ENCODE measurements at regions not wholly inside any gene's neighbourhood (a gene's known extent, or its start where the extent isn't known, plus 50 kb on each side); places are given as distances from the start of the nearest gene placed in this dataset.

DNA sequence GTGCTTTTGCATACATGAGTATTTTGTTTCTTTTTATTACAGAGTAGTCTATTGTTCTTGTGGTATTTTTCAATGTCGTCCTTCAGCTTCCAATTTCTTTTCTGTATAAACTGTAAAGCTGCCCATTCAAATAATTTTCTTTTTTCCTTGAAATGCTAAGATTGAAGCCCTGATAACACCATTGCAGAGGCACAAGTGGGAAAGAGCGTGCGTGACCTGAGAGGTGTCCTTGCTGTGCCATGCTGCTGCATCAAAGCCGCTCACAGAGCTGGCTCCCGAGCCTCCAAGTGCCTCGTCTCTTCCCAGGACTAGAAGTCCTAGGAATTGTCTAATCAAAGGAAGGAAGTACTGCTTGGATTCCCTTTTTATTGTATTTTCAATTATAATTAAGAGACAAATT is 101.9 kb upstream of the PFN2 start:
- DNase-seq: no peak
- H3K9me3 Mint-ChIP-seq: peaks cover 10% of the 10 kb centered on the region
- ATAC-seq: no peak

DNA sequence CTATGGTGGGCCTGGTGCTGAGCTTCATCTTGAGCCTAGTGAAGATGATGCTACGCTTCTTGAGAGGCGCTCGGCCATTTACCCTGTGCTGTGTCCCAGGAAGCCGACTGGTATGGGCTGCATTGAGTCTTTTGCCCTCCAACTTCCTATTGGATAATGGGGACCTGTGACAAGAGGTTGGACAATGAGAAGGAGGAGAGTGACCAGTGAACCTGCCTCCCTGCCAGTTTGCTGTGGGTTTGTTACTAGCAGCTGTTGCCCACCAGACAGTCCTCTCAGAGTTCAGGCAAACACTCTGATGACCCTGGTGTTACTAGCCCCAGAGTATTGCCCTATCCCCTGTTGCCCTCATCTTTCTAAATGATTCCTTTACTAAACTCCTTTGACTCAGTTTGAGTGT is 99.6 kb upstream of the PFN2 start:
- Mint-ChIP-seq H3K27ac (no peak overlapping the region), H3K4me1 (no peaks in the 10 kb centered on the region), H3K27me3 (peaks cover 22% of the 10 kb centered on the region), H3K9me3 (no peaks in the 10 kb centered on the region), H3K4me3 (no peak overlapping the region), H3K36me3 (ENCODE audit: low read depth) (no peaks in the 10 kb centered on the region)
- DNase-seq (no peak), ATAC-seq (no peak)

More for the DNA sequence above, 101.9 kb upstream of the PFN2 start:
- peaks cover 3% of the 10 kb centered on the region for H3K4me1 Mint-ChIP-seq
- H3K4me3 Mint-ChIP-seq: no peak overlapping the region
- H3K36me3 Mint-ChIP-seq (ENCODE audit: low read depth): no peaks in the 10 kb centered on the region
- no peak overlapping the region for H3K27ac Mint-ChIP-seq
- peaks cover 14% of the 10 kb centered on the region for H3K27me3 Mint-ChIP-seq

DNA sequence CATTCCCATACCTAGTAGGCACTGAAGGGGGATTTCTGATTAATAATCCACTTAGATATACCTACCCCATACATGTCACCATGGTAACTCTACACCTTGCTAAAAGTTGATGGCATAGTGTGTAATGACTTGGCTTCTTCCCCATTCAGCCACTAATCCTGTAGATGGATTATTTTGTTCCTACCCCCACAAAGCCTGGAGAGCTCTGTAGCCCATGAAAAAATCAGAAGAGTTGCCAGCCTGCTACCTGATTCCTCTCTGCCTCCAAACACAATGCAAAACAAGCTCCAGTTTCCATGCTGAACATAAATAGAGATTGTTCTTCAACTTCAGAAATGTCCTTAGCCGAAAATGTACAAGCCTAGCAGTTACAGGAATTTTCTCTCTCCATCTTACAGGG is 98.9 kb upstream of the PFN2 start:
- H3K4me1 Mint-ChIP-seq: no peaks in the 10 kb centered on the region
- H3K27ac Mint-ChIP-seq: no peak overlapping the region
- peaks cover 26% of the 10 kb centered on the region for H3K27me3 Mint-ChIP-seq
- no peaks in the 10 kb centered on the region for H3K9me3 Mint-ChIP-seq
- H3K36me3 Mint-ChIP-seq (ENCODE audit: low read depth): no peaks in the 10 kb centered on the region
- no peak overlapping the region for H3K4me3 Mint-ChIP-seq
- DNase-seq (no peak), ATAC-seq (no peak)

DNA sequence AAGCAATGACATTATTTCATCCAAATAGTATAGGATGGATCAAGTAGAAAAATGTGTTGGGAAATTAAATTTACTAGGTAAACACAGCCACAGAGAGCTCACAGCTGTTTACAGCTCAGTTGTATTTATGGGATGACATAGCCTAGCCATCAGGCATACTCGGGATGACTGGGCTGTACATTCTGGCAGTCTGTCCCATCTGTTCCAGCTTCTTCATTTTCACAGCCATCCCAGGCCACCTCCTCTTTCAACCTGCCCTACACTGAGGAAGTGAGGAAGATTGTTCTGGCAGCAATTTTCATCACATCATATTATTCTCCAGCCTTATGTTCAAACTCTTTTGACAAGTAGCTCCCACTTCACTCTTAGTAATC is 98.4 kb upstream of the PFN2 start:
- no peak overlapping the region for H3K27ac Mint-ChIP-seq
- no peaks in the 10 kb centered on the region for H3K4me1 Mint-ChIP-seq
- H3K27me3 Mint-ChIP-seq: peaks cover 26% of the 10 kb centered on the region
- DNase-seq (no peak), ATAC-seq (no peak)
- no peaks in the 10 kb centered on the region for H3K9me3 Mint-ChIP-seq
- no peaks in the 10 kb centered on the region for H3K36me3 Mint-ChIP-seq (ENCODE audit: low read depth)
- H3K4me3 Mint-ChIP-seq: no peak overlapping the region

DNA sequence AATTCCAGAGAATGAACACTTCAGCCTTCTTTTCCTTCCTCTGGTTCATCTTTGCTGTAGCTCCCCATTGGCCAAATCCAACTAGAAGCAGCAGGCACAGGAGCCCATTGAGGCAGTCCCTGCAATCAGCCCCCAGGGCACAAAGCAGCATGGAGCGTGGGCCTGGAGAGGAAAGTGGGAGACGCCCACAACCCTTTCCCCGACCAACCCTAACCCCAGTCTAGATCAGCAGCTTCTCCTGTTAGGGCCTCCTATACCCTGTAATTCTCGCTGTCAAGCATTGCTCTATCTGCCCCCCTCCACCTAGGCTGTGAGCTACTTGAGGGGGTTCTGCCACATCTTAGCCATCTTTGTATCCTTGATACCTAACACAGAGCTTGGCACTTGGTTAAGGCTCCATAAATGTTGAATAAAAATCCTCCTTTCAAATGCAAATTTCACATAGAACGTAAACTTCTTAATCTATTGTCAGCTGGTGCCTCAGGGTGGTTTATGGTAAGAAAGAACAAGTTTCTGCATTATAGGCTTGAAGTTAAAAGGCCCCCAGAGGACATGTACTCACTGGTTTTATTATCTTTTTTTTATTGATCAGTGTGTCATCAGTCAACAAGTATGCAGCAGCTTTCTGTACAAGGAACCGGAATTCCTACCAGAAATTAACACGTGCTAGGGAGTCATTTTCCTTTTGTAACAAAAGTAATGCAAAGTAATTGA is 97.9 kb upstream of the PFN2 start:
- Mint-ChIP-seq H3K27me3 (peaks cover 26% of the 10 kb centered on the region), H3K4me3 (no peak overlapping the region), H3K9me3 (no peaks in the 10 kb centered on the region), H3K36me3 (ENCODE audit: low read depth) (no peaks in the 10 kb centered on the region), H3K27ac (no peak overlapping the region), H3K4me1 (no peaks in the 10 kb centered on the region)
- DNase-seq (no peak), ATAC-seq (no peak)

DNA sequence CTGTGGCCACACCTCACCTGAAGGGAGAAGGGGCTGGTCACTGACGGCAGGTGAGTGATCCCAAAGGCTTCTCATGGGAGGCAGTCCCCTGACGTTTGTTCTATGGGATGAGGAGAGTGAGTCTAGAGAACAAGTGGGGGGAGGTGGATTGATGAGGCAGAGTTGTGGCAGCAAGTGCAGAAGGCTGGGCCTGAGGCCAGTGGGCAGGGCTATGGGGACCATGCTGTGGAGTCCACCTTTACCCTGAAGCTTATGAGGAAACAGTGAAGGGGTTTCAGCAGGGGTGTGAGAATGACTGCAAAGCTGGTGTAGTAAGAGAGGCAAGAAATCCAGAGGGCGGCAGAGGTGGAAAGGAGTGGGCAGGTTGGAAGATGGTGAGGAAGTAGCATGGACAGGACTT is 96.9 kb upstream of the PFN2 start:
- no peak for ATAC-seq
- H3K4me1 Mint-ChIP-seq: no peaks in the 10 kb centered on the region
- peaks cover 26% of the 10 kb centered on the region for H3K27me3 Mint-ChIP-seq
- no peaks in the 10 kb centered on the region for H3K36me3 Mint-ChIP-seq (ENCODE audit: low read depth)
- no peak overlapping the region for H3K27ac Mint-ChIP-seq
- H3K9me3 Mint-ChIP-seq: no peaks in the 10 kb centered on the region
- H3K4me3 Mint-ChIP-seq: no peak overlapping the region
- no peak for DNase-seq

DNA sequence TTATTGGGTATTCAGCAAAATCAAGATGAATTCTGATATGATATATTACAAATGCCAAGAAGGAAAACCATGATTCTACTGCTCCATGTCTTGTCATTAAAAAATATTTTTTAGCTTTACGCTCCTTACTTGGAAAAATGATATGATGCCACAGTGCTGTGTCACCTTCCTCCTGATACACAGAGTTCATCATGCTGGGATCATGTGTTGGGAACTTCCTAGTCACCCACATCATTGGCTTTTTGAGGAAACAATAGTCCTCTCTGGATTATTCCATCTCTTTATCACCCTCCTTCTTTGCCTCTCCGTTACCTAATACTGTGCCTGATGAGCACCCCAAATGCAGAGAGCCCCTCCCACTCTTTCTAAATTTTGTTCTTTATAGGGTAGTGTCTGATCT is 94.3 kb upstream of the PFN2 start:
- no peak overlapping the region for H3K27ac Mint-ChIP-seq
- DNase-seq (no peak), ATAC-seq (no peak)
- no peaks in the 10 kb centered on the region for H3K9me3 Mint-ChIP-seq
- no peaks in the 10 kb centered on the region for H3K4me1 Mint-ChIP-seq
- no peaks in the 10 kb centered on the region for H3K36me3 Mint-ChIP-seq (ENCODE audit: low read depth)
- H3K4me3 Mint-ChIP-seq: no peak overlapping the region
- H3K27me3 Mint-ChIP-seq: peaks cover 19% of the 10 kb centered on the region

DNA sequence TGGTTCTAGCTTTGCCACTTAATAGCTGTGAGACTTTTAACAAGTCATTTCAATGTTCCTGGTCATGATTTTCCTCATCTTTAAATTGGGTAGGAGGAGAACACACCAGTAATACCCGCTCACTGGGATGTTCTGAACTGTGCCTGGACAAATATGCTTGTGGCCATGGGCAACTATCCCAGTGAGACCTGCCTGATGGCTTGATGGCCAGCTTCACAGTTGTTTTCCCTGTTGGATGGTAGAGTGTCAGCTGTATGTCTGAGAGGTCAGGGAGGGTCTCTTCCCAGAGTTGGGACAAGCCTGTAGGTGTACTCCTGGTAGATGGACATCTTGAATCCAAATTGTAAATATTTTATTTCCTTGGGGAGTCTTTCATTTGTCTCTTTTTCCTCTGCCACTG is 92.5 kb upstream of the PFN2 start:
- H3K4me3 Mint-ChIP-seq: no peak overlapping the region
- peaks cover 15% of the 10 kb centered on the region for H3K27me3 Mint-ChIP-seq
- no peaks in the 10 kb centered on the region for H3K4me1 Mint-ChIP-seq
- ATAC-seq: no peak
- H3K9me3 Mint-ChIP-seq: no peaks in the 10 kb centered on the region
- H3K27ac Mint-ChIP-seq: no peak overlapping the region
- no peaks in the 10 kb centered on the region for H3K36me3 Mint-ChIP-seq (ENCODE audit: low read depth)
- no peak for DNase-seq

DNA sequence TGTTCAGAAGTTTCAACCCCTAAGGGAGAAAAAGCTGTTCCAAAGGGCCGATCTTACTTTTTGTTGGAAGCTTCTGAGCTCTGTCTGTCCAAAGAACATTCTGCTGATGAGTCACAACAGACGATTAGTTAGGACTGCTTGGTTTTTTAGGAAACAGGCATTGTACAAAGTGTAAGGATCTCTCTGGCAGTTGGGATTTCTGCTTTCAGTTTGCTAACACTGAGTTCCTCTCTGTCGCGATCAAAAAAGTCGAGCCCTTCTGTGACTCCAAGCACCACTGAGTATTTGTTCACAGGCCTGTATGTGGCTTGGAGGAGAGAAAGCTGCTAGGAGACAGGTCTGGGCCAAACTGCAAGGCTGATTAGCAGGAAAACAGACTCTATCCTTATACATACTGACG is 91.8 kb upstream of the PFN2 start:
- H3K9me3 Mint-ChIP-seq: no peaks in the 10 kb centered on the region
- no peak overlapping the region for H3K4me3 Mint-ChIP-seq
- DNase-seq: no peak
- H3K27ac Mint-ChIP-seq: no peak overlapping the region
- H3K4me1 Mint-ChIP-seq: no peaks in the 10 kb centered on the region
- H3K27me3 Mint-ChIP-seq: peaks cover 11% of the 10 kb centered on the region
- no peaks in the 10 kb centered on the region for H3K36me3 Mint-ChIP-seq (ENCODE audit: low read depth)
- ATAC-seq: no peak

DNA sequence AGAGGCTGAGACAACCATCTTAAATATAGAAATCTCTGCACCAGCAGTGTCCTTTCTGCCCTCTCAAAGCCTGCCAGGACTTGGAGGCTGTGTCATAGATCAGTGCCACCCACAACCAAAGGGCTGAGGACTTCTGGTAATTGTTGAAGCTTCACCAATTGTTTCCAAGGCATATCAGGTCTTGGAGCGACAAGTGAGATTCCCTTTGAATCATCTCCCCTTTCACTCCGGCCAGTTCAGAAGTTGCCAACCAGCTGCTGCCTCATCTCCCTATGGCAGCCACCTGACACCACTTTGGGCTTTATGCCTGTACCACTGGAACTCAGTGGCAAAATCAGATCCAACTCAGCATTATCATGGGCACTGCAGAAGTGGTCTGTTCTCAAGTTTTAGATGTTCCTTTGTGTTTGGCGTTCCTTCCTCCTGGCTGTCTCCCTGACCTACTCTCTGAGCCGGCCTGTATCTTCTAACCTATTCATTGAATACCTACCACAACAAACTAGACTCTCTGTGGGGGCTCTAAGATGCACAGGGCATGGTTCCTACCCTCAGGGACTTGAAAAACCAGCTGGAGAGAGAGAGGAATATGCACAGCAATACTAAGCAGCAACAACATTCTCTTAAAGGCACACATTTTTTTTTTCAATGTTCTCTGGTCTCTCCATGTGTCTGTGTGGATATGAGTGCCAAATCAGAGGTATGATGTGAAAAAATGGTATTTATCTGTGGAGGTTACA is 90.8 kb upstream of the PFN2 start:
- H3K27me3 Mint-ChIP-seq: peaks cover 5% of the 10 kb centered on the region
- no peak overlapping the region for H3K27ac Mint-ChIP-seq
- H3K36me3 Mint-ChIP-seq (ENCODE audit: low read depth): no peaks in the 10 kb centered on the region
- no peaks in the 10 kb centered on the region for H3K4me1 Mint-ChIP-seq
- H3K4me3 Mint-ChIP-seq: no peak overlapping the region
- no peaks in the 10 kb centered on the region for H3K9me3 Mint-ChIP-seq
- ATAC-seq (no peak), DNase-seq (no peak)

DNA sequence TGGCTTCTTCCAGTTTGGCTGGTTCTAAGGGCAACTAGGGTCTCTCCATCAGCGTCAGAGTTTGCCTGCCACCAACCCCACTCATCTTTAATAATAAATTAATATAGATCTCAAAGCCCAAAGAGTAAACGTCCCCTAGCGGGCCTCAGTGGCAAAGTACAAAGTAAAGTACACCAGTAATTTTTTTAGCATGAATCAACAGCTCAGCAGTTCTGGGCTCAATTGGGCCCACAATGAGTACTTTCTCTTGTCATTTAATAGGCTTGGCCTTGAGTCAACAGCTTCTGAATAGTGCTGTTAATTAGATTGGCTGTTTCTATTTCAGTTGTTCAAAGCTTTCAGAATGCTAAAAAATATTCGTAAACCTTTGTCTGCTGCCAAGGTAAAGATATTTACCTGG is 89.0 kb upstream of the PFN2 start:
- Mint-ChIP-seq H3K4me1 (no peaks in the 10 kb centered on the region), H3K9me3 (no peaks in the 10 kb centered on the region), H3K36me3 (ENCODE audit: low read depth) (no peaks in the 10 kb centered on the region), H3K4me3 (no peak overlapping the region), H3K27me3 (peaks cover 8% of the 10 kb centered on the region), H3K27ac (no peak overlapping the region)
- no peak for ATAC-seq
- DNase-seq: no peak

DNA sequence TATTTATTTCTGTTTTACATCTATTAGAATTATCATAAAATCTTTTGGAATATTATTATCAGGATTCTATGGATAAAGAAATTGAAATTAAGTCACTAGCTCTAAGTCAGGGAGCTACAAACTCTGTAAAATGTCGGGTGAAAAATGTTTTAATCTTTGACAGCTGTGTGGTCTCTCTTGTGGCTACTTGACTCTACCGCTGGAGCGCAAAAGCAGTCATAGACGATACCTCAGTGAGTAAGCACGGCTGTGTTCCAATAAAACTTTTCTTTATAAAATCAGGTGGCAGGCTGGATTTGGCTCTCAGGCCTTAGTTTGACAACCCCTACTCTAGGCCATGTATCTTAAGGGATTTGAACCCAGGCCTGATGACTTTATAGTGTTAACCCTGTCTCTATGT is 88.5 kb upstream of the PFN2 start:
- no peaks in the 10 kb centered on the region for H3K9me3 Mint-ChIP-seq
- no peaks in the 10 kb centered on the region for H3K36me3 Mint-ChIP-seq (ENCODE audit: low read depth)
- no peak overlapping the region for H3K27ac Mint-ChIP-seq
- peaks cover 8% of the 10 kb centered on the region for H3K27me3 Mint-ChIP-seq
- H3K4me3 Mint-ChIP-seq: no peak overlapping the region
- ATAC-seq (no peak), DNase-seq (no peak)
- no peaks in the 10 kb centered on the region for H3K4me1 Mint-ChIP-seq

DNA sequence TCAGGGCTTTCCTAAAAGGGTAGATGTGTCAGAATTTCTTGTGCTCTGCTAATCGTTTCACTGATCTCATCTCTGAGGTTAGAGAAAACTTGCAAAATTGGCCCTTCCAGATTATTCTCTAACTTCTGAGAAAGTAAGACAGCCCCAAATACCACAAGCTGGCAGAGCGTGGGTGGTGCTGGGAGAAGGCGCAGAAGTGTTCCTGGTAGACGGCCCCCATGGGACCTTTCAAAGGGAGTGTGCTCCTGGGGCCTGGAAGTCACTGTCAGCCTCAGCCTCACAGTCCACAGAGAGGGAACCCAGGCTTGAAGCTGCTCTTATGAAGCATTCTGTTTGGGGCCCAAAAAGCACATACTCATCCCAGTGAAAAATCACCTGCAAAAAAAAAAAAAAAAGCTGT is 86.5 kb upstream of the PFN2 start:
- Mint-ChIP-seq H3K36me3 (ENCODE audit: low read depth) (no peaks in the 10 kb centered on the region), H3K27me3 (peaks cover 11% of the 10 kb centered on the region), H3K9me3 (no peaks in the 10 kb centered on the region), H3K4me1 (no peaks in the 10 kb centered on the region), H3K27ac (no peak overlapping the region), H3K4me3 (no peak overlapping the region)
- ATAC-seq (no peak), DNase-seq (no peak)

DNA sequence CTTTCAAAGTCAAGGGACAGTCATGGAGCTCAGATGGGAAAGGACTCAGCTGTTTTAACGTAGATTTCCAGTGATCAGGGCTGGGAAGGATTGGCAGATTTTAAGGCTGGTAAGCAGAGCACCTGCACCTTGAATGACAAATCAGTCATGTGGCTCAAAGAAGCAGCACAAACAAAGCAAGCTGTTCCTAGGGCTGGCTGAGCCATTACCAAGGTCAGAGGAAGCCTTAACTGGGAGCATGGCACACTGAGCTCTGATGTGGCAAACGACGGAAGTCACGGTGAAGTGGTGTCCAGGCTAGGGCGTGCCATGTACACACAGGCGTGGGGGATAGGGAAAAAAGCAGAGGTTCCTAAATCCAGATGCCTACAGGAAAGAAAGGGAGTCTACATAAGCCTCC is 84.6 kb upstream of the PFN2 start:
- ATAC-seq (no peak), DNase-seq (no peak)
- H3K4me3 Mint-ChIP-seq: no peak overlapping the region
- peaks cover 11% of the 10 kb centered on the region for H3K27me3 Mint-ChIP-seq
- H3K27ac Mint-ChIP-seq: no peak overlapping the region
- no peaks in the 10 kb centered on the region for H3K9me3 Mint-ChIP-seq
- H3K36me3 Mint-ChIP-seq (ENCODE audit: low read depth): no peaks in the 10 kb centered on the region
- H3K4me1 Mint-ChIP-seq: no peaks in the 10 kb centered on the region

DNA sequence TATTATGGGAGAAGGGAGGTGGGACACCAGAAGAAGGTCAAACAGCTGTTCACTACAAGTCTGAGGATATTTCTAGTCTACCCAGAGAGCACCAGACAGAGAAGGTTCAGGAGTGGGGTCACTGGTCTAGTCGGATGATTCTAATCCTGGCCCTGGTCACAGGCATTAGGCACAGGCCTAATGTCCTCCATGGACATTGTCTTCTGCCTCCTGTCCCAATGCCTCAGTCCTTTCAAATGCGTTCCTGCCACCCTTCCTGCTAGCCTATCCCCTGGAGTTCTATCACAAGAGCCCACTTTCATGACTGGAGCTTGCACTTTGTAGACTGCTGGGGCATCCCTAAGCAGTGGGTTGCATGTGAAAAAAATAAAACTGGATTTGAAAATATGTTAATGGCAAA is 83.9 kb upstream of the PFN2 start:
- H3K9me3 Mint-ChIP-seq: no peaks in the 10 kb centered on the region
- H3K36me3 Mint-ChIP-seq (ENCODE audit: low read depth): no peaks in the 10 kb centered on the region
- no peak for ATAC-seq
- no peaks in the 10 kb centered on the region for H3K4me1 Mint-ChIP-seq
- H3K4me3 Mint-ChIP-seq: no peak overlapping the region
- DNase-seq: no peak
- peaks cover 11% of the 10 kb centered on the region for H3K27me3 Mint-ChIP-seq
- no peak overlapping the region for H3K27ac Mint-ChIP-seq

DNA sequence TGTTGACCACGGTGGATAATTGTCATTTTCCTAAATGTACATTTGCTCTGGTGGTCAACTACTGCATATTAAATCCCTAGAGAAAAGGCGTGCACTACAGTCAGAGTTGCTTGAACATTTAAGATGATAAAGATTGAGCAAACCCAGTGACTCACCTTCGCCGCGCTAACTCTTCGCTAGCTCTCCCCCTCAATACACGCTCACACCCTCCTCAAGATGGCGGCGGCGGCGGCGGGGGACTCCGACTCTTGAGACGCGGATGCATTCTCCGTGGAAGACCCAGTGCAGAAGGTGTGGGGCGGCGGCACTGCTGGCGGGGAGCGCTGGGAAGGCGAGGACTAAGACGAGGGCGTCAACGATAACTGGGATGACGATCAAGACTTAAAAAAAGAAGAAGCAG is 79.8 kb upstream of the PFN2 start:
- ATAC-seq (no peak), DNase-seq (no peak)
- Mint-ChIP-seq H3K27me3 (peaks cover 9% of the 10 kb centered on the region), H3K4me3 (no peak overlapping the region), H3K9me3 (no peaks in the 10 kb centered on the region), H3K4me1 (no peaks in the 10 kb centered on the region), H3K36me3 (ENCODE audit: low read depth) (no peaks in the 10 kb centered on the region), H3K27ac (no peak overlapping the region)
